ENCODE measurements at regions not wholly inside any gene's neighbourhood (a gene's known extent, or its start where the extent isn't known, plus 50 kb on each side); places are given as distances from the start of the nearest gene placed in this dataset.

DNA sequence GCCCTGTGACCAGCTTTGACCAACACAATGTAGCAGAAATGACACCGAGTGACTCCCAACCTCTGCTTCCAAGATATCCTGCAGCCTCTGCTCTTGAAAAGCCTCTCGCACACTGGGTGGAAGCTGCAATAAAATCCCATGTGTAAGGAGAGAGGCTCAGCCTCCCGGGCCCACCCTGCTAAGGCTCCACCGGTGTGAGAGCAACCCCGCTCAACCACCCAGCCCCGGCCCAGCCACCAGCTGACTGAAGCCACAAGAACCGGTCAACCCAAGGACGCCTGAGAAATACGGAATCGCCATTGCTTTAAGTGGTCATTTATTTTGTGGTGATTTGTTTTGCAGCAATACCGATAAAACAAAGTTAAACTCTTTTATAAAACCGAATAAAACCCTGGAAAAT, 452.8 kb upstream of the SMIM21 start:
- TF ChIP-seq, protein P1, sequence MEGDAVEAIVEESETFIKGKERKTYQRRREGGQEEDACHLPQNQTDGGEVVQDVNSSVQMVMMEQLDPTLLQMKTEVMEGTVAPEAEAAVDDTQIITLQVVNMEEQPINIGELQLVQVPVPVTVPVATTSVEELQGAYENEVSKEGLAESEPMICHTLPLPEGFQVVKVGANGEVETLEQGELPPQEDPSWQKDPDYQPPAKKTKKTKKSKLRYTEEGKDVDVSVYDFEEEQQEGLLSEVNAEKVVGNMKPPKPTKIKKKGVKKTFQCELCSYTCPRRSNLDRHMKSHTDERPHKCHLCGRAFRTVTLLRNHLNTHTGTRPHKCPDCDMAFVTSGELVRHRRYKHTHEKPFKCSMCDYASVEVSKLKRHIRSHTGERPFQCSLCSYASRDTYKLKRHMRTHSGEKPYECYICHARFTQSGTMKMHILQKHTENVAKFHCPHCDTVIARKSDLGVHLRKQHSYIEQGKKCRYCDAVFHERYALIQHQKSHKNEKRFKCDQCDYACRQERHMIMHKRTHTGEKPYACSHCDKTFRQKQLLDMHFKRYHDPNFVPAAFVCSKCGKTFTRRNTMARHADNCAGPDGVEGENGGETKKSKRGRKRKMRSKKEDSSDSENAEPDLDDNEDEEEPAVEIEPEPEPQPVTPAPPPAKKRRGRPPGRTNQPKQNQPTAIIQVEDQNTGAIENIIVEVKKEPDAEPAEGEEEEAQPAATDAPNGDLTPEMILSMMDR (IDR thresholded peaks at IDR 0.05), result no peak
- no peak for TF ChIP-seq POLR2A (IDR thresholded peaks at IDR 0.05)

Measured in adrenal gland (tissue), 5 donors.